ENCODE measurements at regions not wholly inside any gene's neighbourhood (a gene's known extent, or its start where the extent isn't known, plus 50 kb on each side); places are given as distances from the start of the nearest gene placed in this dataset.

GRCh38 chr15:39330061-39330460, 250.8 kb upstream of the THBS1 start:
- DNase-seq: no peak

- no peak for DNase-seq
Observed at GRCh38 chr15:39331584-39331983, 249.3 kb upstream of the THBS1 start.

- no peak for DNase-seq
Observed at GRCh38 chr15:39332846-39333245, 248.0 kb upstream of the THBS1 start.

GRCh38 chr15:39333393-39333792, 247.5 kb upstream of the THBS1 start:
- DNase-seq: no peak

- DNase-seq: no peak
Observed at GRCh38 chr15:39333896-39334295, 247.0 kb upstream of the THBS1 start.

- DNase-seq: no peak
Observed at GRCh38 chr15:39336926-39337325, 244.0 kb upstream of the THBS1 start.

- no peak for DNase-seq
Observed at GRCh38 chr15:39338251-39338650, 242.6 kb upstream of the THBS1 start.

GRCh38 chr15:39340903-39341645, 239.8 kb upstream of the THBS1 start:
- DNase-seq: no peak

GRCh38 chr15:39344662-39345141, 236.2 kb upstream of the THBS1 start:
- no peak for DNase-seq

- DNase-seq: no peak
Observed at GRCh38 chr15:39345176-39345575, 235.7 kb upstream of the THBS1 start.

- no peak for DNase-seq
Observed at GRCh38 chr15:39347453-39347852, 233.4 kb upstream of the THBS1 start.

- no peak for DNase-seq
Observed at GRCh38 chr15:39350785-39351184, 230.1 kb upstream of the THBS1 start.

GRCh38 chr15:39354189-39354588, 226.7 kb upstream of the THBS1 start:
- DNase-seq: no peak

GRCh38 chr15:39357480-39358268, 223.2 kb upstream of the THBS1 start:
- no peak for DNase-seq

GRCh38 chr15:39358441-39359041, 222.3 kb upstream of the THBS1 start:
- no peak for DNase-seq

- no peak for DNase-seq
Observed at GRCh38 chr15:39359771-39360170, 221.1 kb upstream of the THBS1 start.

- DNase-seq: no peak
Observed at GRCh38 chr15:39360452-39360851, 220.4 kb upstream of the THBS1 start.

- DNase-seq: no peak
Observed at GRCh38 chr15:39361497-39361896, 219.4 kb upstream of the THBS1 start.

GRCh38 chr15:39362821-39363561, 217.9 kb upstream of the THBS1 start:
- peak; percentile 33 for DNase-seq

- no peak for DNase-seq
Observed at GRCh38 chr15:39363761-39364586, 216.9 kb upstream of the THBS1 start.

- DNase-seq: no peak
Observed at GRCh38 chr15:39364721-39365120, 216.2 kb upstream of the THBS1 start.

- no peak for DNase-seq
Observed at GRCh38 chr15:39365161-39365560, 215.7 kb upstream of the THBS1 start.
